HepG2 (cell line): ENCODE measurements at regions not wholly inside any gene's neighbourhood (a gene's known extent, or its start where the extent isn't known, plus 50 kb on each side); places are given as distances from the start of the nearest gene placed in this dataset.

ENCODE experiments used
- ATAC-seq: fragments of 200-7000 bp; cut with Tn5 transposase; 3 replicates; pipeline ENCODE4 v1.9.1; 2020; ENCODE audit warnings: mild to moderate bottlenecking, moderate library complexity
- BruUV-seq: library from RNA; stranded (reverse); fragments of 400-500 nt; replicated peaks from 2 replicates; lab custom pipeline; 2021; lab: Mats Ljungman, UMichigan
- CTCF ChIA-PET: fragments of 300-600 bp; formaldehyde crosslinking; extraction: SDS; loops from one replicate; lab custom pipeline; 2021; ENCODE audit warnings: low total read pairs, inconsistent platforms, low intra/inter-chr PET ratio; lab: Yijun Ruan, JAX
- POLR2A ChIA-PET: fragments of 350-600 bp; sonication (Branson Sonifier 250); formaldehyde crosslinking; loops from one replicate; lab custom pipeline; 2020; ENCODE audit warnings: antibody characterized with exemption, inconsistent platforms; lab: Yijun Ruan, JAX
- DNase-seq: peaks from one replicate; pipeline ENCODE4 v3.0.0-alpha.2; 2015; ENCODE audit warnings: low spot score
- FAIRE-seq: peaks from 3 replicates; lab custom pipeline; 2011; peaks lifted over from hg19 to GRCh38; lab: Jason Lieb, UNC
- H2AFZ ChIP-seq: one replicate; pipeline ENCODE4 v1.6.1; 2011; ENCODE audit warnings: low read length, inconsistent platforms
- H3K27ac ChIP-seq: fragments of 300-600 bp; 3 replicates; pipeline ENCODE4 v1.8.0; 2011; ENCODE audit warnings: mixed run types, mild to moderate bottlenecking, mixed read lengths, low read length, inconsistent platforms; ENCODE audit not compliant: insufficient read depth; ENCODE audit errors: extremely low read length
- H3K27me3 ChIP-seq, 2 experiments: fragments of 200-600 bp in 1 of 2; 2 replicates in 1 of 2; 3 replicates in 1 of 2; pipeline versions ENCODE4 v1.6.0 to v1.8.0; 2011; ENCODE audit warnings: low read length in 2 of 2, mild to moderate bottlenecking in 2 of 2, moderate library complexity in 2 of 2, inconsistent platforms in 1 of 2; ENCODE audit not compliant: insufficient read depth in 2 of 2, control insufficient read depth in 1 of 2
- H3K36me3 ChIP-seq, 2 experiments: fragments of 200-600 bp in 1 of 2; replicated peaks in 1 of 2; 2 replicates in 1 of 2; 3 replicates in 1 of 2; pipeline versions ENCODE4 v1.5.1 to v1.8.0; 2011; ENCODE audit warnings: low read length in 2 of 2, inconsistent platforms in 1 of 2; ENCODE audit not compliant: insufficient read depth in 2 of 2, control insufficient read depth in 1 of 2
- H3K4me1 ChIP-seq: 2 replicates; pipeline ENCODE4 v1.5.1; 2012; ENCODE audit warnings: low read length, inconsistent platforms; ENCODE audit not compliant: insufficient read depth
- H3K4me2 ChIP-seq: 2 replicates; pipeline ENCODE4 v1.6.0; 2011; ENCODE audit warnings: low read depth, low read length, inconsistent platforms
- H3K4me3 ChIP-seq, 3 experiments: fragments of 200-600 bp in 1 of 3; sonication (generic), shearing (Covaris generic) in 1 of 3; replicated peaks in 1 of 3; 2 replicates each; pipeline ENCODE4 v1.5.1; 2011 to 2016; ENCODE audit warnings: low read length in 3 of 3, inconsistent platforms in 2 of 3, low read depth in 2 of 3, mild to moderate bottlenecking in 2 of 3, control low read depth in 1 of 3, mixed read lengths in 1 of 3; ENCODE audit not compliant: insufficient read depth in 1 of 3
- H3K79me2 ChIP-seq: one replicate; pipeline ENCODE4 v1.6.1; 2011; ENCODE audit warnings: low read length, inconsistent platforms; ENCODE audit not compliant: insufficient read depth
- H3K9ac ChIP-seq: 2 replicates; pipeline ENCODE4 v1.6.0; 2011; ENCODE audit warnings: mild to moderate bottlenecking, low read depth, low read length, inconsistent platforms; ENCODE audit not compliant: insufficient read depth
- H3K9me3 ChIP-seq: 2 replicates; pipeline ENCODE4 v1.5.1; 2012; ENCODE audit warnings: mild to moderate bottlenecking, low read length
- H4K20me1 ChIP-seq: 2 replicates; pipeline ENCODE4 v1.6.0; 2011; ENCODE audit warnings: inconsistent platforms, mild to moderate bottlenecking, low read length, moderate library complexity; ENCODE audit not compliant: insufficient read depth
- AKNA ChIP-seq: sonication (generic); formaldehyde crosslinking; IDR thresholded peaks from 2 replicates; pipeline ENCODE4 v1.4.0; 2020; ENCODE audit warnings: missing genetic modification reagents, borderline replicate concordance
- SP2 ChIP-seq: sonication (generic); formaldehyde crosslinking; IDR thresholded peaks from 2 replicates; pipeline ENCODE4 v1.5.1; 2020; ENCODE audit warnings: mild to moderate bottlenecking, missing genetic modification reagents
- STAG1 ChIP-seq: sonication (generic); formaldehyde crosslinking; IDR thresholded peaks from 2 replicates; pipeline ENCODE4 v1.4.0; 2020; ENCODE audit warnings: missing genetic modification reagents
- ZBTB20 ChIP-seq: sonication (generic); formaldehyde crosslinking; IDR thresholded peaks from 2 replicates; pipeline ENCODE4 v1.8.1; 2023; ENCODE audit warnings: missing genetic modification reagents, low read depth, mild to moderate bottlenecking, borderline replicate concordance
- ZKSCAN5 ChIP-seq: sonication (generic); formaldehyde crosslinking; IDR thresholded peaks from 2 replicates; pipeline ENCODE4 v1.5.1; 2020; ENCODE audit warnings: mild to moderate bottlenecking, missing genetic modification reagents
- ZNF362 ChIP-seq: sonication (generic); formaldehyde crosslinking; IDR thresholded peaks from 2 replicates; pipeline ENCODE4 v1.4.0; 2020; ENCODE audit warnings: missing genetic modification reagents, mild to moderate bottlenecking, borderline replicate concordance
- ZNF549 ChIP-seq: sonication (generic); formaldehyde crosslinking; IDR thresholded peaks from 2 replicates; pipeline ENCODE4 v1.5.0; 2020; ENCODE audit warnings: missing genetic modification reagents
- WGBS: methylation state at CpG from one replicate; pipeline ENCODE4 v1.1.6; 2017; ENCODE audit warnings: low lambda C conversion rate; 5-methylcytosine and 5-hydroxymethylcytosine counted together
- in situ Hi-C: cut with HindIII; loops from 2 replicates; pipeline ENCODE4 v1.10.0; 2017; ENCODE audit warnings: low pct_unique_long_range_greater_than_20kb; ENCODE audit not compliant: extremely low pct_ligation_motif_present
- intact Hi-C: fragments of 100-400 bp; cut with micrococcal nuclease; formaldehyde crosslinking; loops from one replicate; pipeline ENCODE4 v1.10.0; 2022; ENCODE audit not compliant: unreplicated experiment
- TF ChIP-seq, protein P1 (sequence below): IDR thresholded peaks from 2 replicates; pipeline ENCODE4 v1.6.1; 2016; ENCODE audit warnings: low read depth, missing genetic modification reagents, missing compliant biosample characterization

DNA sequence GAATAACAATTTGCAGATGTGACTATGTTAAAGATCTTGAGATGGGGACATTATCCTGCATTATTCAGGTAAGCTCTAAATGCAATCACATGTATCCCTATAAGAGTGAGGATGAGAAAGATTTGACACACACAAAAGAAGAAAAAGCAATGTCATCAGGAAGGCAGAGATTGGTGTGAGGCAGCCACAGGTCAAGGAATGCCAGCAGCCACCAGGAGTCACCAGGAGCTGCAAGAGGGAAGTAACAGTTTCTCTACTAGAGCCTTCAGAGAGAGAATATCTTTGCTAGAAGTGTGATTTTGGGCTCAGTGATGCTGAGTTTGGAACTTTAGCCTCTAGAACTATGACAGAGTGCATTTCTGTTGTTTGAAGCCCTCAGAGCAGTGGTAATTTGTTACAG is 700.3 kb upstream of the SEMA3D start (continued):
- TF ChIP-seq, protein P1, sequence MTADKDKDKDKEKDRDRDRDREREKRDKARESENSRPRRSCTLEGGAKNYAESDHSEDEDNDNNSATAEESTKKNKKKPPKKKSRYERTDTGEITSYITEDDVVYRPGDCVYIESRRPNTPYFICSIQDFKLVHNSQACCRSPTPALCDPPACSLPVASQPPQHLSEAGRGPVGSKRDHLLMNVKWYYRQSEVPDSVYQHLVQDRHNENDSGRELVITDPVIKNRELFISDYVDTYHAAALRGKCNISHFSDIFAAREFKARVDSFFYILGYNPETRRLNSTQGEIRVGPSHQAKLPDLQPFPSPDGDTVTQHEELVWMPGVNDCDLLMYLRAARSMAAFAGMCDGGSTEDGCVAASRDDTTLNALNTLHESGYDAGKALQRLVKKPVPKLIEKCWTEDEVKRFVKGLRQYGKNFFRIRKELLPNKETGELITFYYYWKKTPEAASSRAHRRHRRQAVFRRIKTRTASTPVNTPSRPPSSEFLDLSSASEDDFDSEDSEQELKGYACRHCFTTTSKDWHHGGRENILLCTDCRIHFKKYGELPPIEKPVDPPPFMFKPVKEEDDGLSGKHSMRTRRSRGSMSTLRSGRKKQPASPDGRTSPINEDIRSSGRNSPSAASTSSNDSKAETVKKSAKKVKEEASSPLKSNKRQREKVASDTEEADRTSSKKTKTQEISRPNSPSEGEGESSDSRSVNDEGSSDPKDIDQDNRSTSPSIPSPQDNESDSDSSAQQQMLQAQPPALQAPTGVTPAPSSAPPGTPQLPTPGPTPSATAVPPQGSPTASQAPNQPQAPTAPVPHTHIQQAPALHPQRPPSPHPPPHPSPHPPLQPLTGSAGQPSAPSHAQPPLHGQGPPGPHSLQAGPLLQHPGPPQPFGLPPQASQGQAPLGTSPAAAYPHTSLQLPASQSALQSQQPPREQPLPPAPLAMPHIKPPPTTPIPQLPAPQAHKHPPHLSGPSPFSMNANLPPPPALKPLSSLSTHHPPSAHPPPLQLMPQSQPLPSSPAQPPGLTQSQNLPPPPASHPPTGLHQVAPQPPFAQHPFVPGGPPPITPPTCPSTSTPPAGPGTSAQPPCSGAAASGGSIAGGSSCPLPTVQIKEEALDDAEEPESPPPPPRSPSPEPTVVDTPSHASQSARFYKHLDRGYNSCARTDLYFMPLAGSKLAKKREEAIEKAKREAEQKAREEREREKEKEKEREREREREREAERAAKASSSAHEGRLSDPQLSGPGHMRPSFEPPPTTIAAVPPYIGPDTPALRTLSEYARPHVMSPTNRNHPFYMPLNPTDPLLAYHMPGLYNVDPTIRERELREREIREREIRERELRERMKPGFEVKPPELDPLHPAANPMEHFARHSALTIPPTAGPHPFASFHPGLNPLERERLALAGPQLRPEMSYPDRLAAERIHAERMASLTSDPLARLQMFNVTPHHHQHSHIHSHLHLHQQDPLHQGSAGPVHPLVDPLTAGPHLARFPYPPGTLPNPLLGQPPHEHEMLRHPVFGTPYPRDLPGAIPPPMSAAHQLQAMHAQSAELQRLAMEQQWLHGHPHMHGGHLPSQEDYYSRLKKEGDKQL (CRISPR knock-in tag), result no peak

DNA sequence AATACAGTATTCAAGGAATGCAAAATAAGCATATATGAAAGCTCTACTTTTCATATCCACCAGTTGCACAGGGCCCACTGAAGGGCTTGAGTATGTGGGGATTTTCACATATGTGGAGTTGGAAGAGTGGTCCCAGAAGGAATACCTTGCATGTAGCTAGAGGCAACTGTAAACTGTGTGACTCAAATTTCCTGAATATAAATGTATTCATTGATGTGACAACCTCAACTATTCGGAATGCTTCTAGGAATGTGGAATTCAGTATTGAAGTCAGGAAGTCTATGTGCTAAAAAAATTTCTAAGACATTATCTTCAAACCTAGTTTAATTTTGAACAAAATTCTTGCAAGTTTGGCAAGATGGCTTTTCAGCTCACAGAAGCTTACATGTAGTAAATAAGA is 695.5 kb upstream of the SEMA3D start:
- intact Hi-C loops, result no loop called here
- ChIA-PET CTCF (no interaction called here), POLR2A (no interaction called here)
- BruUV-seq, result no TSS peak
- Histone ChIP-seq H3K36me3 (no peaks in the 10 kb centered on the region), H3K27ac (no peak overlapping the region), H3K79me2 (no peaks in the 10 kb centered on the region), H3K4me2 (no peak overlapping the region), H3K27me3 (no peaks in the 10 kb centered on the region), H4K20me1 (no peaks in the 10 kb centered on the region), H3K9ac (no peak overlapping the region), H3K4me1 (no peaks in the 10 kb centered on the region), H3K9me3 (no peaks in the 10 kb centered on the region), H2AFZ (no peak overlapping the region), H3K4me3 (no peak overlapping the region)
- DNase-seq (no peak), ATAC-seq (no peak), FAIRE-seq (no peak)
- 5% methylated on average over 1 of the region's 1 CpG for WGBS
- TF ChIP-seq ZKSCAN5 (CRISPR knock-in tag) (no peak), ZBTB20 (no peak), ZNF362 (no peak), ZNF549 (CRISPR knock-in tag) (no peak), SP2 (CRISPR knock-in tag) (no peak), STAG1 (CRISPR knock-in tag) (no peak), AKNA (CRISPR knock-in tag) (no peak)
- in situ Hi-C loops, result loop anchor here (25.0 kb wide), 1 partner anchor 1030 kb away; no protein-coding TSS in a partner anchor
